GM10248 (cell line): ENCODE measurements at regions not wholly inside any gene's neighbourhood (a gene's known extent, or its start where the extent isn't known, plus 50 kb on each side); places are given as distances from the start of the nearest gene placed in this dataset.

Experiments used
- CTCF ChIA-PET: fragments of 300-600 bp; sonication (Branson Sonifier 250); formaldehyde crosslinking; extraction: SDS; loops from one replicate; lab custom pipeline; 2021; ENCODE audit warnings: antibody characterized with exemption; lab: Yijun Ruan, JAX
- POLR2A ChIA-PET: fragments of 350-650 bp; sonication (Branson Sonifier 250); formaldehyde crosslinking; extraction: SDS; loops from one replicate; lab custom pipeline; 2020; ENCODE audit warnings: antibody characterized with exemption; lab: Yijun Ruan, JAX
- DNase-seq: peaks from one replicate; pipeline ENCODE4 v3.0.0; 2012; ENCODE audit errors: extremely low spot score
- TF ChIP-seq, protein P1 (sequence below): IDR thresholded peaks from 2 replicates; pipeline ENCODE4 v1.5.1; 2012; ENCODE audit warnings: mild to moderate bottlenecking, low read depth; ENCODE audit errors: extremely low read depth, missing control alignments, control extremely low read depth

DNA sequence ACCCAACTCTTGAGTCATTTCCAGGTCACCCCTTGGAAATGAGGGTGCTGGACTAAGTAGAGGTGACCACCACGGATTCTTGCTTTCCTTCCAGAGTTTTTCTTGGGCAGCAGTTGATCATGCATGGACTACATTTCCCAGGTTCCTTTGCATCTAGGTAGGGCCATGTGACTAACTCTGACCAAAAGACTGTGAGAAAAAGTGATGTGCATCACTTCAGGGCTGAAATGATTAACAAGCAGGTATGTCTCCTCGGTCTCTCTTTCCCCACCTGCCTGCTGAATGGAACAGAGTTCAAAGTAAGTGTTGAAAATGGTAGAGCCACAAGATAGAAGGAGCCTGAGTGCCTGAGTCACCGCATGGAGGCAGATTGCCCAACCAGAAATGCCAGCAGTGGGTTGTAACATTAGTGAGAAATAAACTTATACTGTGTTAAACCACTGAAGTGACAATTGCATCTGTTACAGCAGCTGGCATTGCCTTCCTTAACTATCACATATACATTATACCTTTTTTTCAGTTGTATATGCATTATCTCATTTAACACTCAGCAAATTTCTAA, 113.5 kb downstream of the MN1 start:
- TF ChIP-seq, protein P1, sequence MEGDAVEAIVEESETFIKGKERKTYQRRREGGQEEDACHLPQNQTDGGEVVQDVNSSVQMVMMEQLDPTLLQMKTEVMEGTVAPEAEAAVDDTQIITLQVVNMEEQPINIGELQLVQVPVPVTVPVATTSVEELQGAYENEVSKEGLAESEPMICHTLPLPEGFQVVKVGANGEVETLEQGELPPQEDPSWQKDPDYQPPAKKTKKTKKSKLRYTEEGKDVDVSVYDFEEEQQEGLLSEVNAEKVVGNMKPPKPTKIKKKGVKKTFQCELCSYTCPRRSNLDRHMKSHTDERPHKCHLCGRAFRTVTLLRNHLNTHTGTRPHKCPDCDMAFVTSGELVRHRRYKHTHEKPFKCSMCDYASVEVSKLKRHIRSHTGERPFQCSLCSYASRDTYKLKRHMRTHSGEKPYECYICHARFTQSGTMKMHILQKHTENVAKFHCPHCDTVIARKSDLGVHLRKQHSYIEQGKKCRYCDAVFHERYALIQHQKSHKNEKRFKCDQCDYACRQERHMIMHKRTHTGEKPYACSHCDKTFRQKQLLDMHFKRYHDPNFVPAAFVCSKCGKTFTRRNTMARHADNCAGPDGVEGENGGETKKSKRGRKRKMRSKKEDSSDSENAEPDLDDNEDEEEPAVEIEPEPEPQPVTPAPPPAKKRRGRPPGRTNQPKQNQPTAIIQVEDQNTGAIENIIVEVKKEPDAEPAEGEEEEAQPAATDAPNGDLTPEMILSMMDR: no peak
- ChIA-PET CTCF (no interaction called here), POLR2A (no interaction called here)
- no peak for DNase-seq

DNA sequence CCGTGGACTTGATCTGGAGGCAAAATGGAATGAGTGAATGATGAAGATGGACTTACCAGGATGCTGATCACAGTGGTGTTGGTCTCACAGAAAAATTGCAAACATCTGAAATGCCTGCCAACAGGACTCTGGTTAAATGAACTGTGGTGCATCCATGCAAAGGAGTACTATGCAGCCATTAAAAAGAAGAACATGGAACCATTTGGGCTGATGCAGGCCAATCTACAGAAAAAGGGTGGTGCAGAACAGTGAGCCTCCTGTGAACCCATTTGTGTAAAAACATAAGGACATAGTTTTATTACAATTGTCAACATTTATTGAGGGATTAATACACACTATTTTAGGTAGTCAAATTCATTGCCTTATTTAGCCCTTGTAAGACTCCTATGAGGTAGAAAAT, 111.9 kb downstream of the MN1 start:
- ChIA-PET CTCF (no interaction called here), POLR2A (no interaction called here)
- no peak for DNase-seq
- TF ChIP-seq, protein P1: no peak

DNA sequence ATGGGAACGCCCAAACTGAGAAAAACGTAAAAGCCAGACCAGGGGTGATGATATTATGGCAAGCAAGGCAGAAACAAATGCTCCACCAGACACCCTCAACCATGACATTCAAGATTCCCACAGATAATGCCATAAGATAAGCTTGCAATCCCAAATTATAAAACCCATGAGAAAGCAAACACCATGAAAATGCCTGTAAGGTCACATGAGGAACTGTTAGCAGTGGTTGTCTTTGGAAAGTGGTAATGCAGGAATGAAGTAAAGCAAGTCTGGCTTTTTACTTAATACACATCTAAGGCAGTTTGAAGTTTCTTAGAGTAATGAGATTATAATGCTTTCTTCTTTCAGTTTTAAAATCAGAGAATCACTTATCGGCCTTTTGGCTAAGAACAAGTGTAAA, 111.0 kb downstream of the MN1 start:
- DNase-seq: no peak
- TF ChIP-seq, protein P1: no peak
- ChIA-PET POLR2A (no interaction called here), CTCF (no interaction called here)

DNA sequence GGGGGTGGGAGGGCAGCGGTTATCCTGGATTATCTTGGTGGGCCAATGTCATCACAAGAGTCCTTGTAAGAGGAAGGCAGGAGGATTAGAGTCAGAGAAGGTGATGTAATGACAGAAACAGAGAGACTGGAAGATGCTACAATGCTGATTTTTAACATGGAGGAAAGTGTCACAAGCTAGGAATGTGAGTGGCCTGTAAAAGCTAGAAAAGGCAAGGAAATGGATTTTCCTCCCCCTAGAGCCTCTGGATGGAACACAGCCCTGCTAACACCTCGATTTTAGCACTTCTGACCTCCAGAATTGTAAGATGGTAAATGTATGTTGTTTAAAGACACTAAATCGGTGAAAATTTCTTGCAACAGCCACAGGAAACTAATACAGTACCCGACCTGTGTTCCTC, 109.3 kb downstream of the MN1 start:
- TF ChIP-seq, protein P1: no peak
- POLR2A ChIA-PET: no interaction called here
- no peak for DNase-seq
- CTCF ChIA-PET: no interaction called here

DNA sequence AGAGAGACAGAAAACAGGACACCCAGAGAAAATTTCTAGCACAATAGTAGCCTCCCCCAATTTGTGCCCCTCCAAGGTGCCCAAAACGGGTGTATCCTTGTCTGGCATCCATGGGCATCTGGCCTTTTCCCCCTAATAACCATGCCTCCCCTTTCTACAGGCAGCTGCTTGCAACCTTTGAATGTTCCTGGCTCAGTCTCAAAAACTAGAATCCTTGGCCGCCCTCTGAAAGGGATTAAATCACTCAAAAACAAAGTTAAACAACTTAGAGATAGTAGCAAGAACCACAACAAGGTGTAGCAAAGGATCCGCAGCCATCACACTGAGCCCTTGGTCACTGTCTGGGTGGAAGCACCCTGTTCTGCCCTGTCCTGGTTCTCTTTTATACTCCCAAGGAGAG, 105.6 kb downstream of the MN1 start:
- POLR2A ChIA-PET: no interaction called here
- no peak for DNase-seq
- CTCF ChIA-PET: no interaction called here
- TF ChIP-seq, protein P1: no peak

DNA sequence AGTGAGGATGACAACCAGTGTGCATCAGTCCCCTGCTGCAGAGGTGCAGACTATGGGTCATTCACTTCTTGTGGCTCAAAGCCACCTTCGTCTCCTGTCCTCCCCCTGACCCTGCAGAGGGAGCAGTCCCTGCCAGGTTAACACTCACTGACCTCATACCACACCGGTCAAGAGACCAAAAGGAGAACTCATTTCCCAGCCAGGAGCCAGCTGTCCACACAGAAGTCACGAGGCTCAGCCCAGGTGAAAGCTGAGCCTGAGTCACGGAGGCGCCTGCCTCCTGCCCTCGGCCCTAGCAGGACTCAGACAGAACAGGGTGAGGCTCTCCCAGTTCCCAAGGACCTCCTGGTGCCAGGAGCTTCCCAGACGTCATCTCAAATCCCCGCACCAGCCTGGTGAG, 103.7 kb downstream of the MN1 start:
- DNase-seq: no peak
- TF ChIP-seq, protein P1: no peak
- POLR2A ChIA-PET: no interaction called here
- CTCF ChIA-PET: no interaction called here
